Globus pallidus (tissue), 1 donor: ENCODE measurements at regions not wholly inside any gene's neighbourhood (a gene's known extent, or its start where the extent isn't known, plus 50 kb on each side); places are given as distances from the start of the nearest gene placed in this dataset.

Source experiments
- DNase-seq: peaks from one replicate; pipeline ENCODE4 v3.0.0-alpha.2; 2015; ENCODE audit warnings: low spot score

- no peak for DNase-seq
Observed at GRCh38 chr7:155202106-155202871, 95.4 kb upstream of the INSIG1 start.

DNA sequence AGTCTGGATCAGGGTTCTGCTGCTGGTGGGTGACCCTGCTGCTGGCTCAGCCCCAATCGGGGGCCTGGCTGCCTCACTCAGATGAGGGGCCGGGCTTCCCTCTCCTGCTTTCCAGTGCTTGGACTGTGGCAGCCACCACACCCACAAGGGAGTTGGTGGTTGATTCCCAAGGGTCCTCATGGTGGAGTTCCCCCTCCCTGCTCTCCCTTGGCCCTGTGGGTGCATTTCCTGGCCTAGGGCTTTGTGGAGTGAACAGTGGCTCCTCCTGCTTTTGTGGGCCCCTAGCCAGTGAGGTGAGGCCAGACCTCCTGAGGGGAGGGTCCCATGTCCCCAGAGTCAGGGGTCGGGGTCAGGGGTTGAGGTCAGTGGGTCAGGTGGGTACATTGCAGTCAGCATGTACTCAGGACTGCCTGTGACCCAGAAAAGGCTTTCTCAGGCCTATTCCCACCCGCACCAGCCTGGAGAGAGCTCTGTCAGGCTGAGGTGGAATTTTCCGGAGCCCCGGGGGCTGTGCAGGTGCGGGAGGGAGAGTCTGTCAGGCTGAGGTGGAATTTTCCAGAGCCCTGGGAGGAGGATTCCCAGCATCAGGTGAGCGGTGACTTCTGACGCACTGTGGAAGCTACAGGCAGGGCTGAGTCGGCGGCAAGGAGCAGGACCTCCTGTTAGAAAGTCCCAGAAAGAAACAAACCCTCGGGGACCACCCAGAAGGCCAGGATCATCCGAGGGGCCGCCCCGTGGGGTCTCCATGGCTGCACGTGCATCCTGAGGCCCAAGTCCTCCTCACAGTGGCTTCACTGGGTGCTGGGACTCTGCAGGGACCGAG, 94.4 kb upstream of the INSIG1 start:
- no peak for DNase-seq

DNA sequence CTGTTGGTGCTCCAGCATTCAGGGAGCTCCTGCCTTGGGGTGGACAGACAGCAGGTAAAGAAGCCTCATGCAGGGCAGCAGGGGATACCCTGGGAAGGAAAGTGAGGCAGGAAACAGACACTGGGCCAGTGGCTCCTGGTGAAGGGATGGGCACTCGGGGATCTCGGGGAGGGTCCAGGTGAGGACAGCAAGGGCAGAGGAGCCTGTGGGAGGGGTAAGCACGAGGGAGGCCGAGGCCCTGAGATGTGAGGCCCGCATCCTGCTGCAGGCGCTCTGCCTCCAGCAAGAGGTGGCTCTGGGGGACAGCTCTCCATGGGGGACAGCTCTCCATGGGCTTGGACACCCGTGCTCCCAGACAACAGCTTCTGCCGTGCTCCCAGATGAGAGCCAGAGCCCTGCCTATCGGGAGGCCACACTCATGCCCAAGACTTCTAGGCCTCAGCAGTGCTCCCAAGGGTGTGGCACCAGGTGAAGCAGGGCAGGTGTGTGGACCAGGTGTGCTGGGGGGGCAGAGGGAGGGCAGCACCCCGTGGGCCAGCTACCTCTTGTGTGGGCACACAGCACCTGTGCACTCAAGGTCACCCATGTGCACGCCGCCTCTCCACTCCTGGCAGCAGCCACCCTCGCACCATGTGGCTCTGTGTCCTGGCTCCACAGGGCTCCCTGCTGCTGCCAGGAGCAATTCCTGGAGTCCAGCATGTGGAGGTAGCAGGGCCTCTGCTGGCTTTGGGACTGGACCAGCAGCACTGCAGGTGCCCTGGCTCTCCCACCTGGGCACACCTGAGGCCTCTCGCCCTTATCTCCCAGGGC, 93.6 kb upstream of the INSIG1 start:
- no peak for DNase-seq

- DNase-seq: no peak
Observed at GRCh38 chr7:155204744-155205367, 92.8 kb upstream of the INSIG1 start.

- DNase-seq: peak; percentile 56
Observed at GRCh38 chr7:155205368-155206317, 92.0 kb upstream of the INSIG1 start.

DNA sequence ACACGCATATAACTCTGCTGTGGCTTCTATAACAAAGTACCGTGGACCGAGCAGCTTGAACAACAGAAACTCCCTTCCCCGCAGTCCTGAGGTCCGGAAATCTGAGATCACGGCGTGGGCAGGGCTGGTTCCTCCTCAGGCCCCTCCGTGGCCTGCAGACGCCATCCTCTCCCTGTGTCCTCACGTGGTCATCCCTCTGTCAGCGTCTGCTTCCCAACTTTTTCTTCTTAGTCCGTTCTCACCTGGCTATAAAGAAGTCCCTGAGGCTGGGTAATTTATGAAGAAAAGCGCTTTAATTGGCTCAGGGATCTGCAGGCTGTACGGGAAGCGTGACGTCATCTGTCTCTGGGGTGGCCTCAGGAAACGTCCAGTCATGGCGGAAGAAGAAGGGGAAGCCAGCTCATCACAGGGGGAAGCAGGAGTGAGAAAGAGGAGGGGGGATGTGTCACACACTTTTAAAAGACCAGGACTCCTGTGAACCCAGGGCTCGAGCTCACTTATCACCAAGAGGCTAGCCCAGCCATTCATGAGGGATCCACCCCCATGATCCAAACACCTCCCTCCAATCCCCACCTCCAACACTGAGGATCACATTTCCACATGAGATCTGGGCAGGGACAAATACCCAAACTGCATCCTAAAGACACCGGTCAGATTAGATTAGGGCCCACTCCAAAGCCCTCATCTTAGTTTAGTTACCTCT, 91.2 kb upstream of the INSIG1 start:
- peak; percentile 54 for DNase-seq

- no peak for DNase-seq
Observed at GRCh38 chr7:155207326-155208002, 90.2 kb upstream of the INSIG1 start.

DNA sequence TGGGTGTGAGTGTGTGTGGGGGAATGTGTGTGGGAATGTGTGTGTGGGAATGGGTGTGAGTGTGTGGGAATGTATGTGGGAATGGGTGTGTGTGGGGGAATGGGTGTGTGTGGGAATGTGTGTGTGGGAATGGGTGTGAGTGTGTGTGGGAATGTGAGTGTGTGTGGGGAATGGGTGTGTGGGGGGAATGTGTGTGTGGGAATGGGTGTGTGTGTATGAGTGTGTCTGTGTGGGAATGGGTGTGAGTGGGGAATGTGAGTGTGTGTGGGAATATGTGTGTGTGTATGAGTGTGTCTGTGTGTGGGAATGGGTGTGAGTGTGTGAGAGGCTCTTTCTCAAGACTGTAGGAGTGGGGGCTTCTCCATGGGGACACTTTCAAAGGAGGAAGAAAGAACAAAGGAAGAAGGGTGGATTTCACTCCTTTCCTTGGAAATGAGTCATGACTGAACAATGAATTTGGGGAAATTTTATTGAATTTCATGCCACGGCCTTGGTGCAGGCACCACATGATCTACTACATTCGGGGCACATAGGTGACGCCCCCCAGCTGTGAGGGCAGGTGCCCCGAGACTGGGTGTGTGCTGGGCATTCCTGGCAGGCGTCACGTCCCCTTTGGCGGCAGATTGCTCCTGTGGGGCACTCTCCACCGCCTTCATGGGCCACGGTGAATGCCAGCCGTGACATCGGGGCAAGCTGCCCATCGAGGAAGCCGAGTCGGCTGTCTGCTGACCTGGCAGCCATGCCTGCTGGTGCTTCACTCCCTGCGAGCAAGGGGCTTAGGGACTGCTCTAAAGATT, 88.8 kb upstream of the INSIG1 start:
- no peak for DNase-seq

DNA sequence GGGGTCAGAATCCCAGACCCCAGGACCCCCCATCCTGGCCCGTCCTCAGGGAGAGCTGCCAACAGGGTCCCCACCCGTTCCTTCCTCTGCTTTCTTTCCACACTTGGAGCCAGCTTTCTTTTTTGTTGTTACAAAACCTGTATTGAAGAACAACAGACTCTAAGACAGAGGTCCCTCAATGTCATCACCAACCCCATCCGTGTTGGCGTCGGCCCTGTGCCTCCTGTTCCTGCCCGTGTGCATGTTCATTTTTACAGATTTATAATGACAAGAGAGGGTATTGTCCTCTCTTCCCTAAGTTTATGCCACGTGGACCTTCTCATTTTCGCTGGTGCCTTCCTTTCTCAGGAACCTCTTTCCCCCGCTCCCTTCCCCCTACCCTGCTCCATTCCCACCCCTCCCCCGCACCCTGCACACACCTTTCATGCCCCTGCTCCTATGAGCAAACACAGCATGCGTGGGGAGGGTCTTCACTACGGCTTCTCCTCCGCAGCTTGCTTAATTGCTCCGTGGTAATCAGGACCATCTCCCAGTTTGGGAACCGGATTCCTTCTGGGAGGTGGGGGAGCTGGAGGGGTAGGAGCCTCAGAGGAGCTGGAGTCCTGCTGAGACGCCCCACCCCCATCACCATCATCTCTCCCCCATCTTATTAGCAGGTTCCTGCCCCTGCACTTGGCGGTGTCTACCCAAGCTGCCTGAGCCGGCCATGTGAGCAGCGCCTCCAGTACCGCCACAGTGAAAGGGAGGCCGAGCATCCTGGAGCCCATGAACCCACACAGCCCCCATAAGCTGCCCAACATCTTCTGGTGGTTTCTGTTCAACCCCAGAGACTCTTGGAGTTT, 88.0 kb upstream of the INSIG1 start:
- DNase-seq: no peak

DNA sequence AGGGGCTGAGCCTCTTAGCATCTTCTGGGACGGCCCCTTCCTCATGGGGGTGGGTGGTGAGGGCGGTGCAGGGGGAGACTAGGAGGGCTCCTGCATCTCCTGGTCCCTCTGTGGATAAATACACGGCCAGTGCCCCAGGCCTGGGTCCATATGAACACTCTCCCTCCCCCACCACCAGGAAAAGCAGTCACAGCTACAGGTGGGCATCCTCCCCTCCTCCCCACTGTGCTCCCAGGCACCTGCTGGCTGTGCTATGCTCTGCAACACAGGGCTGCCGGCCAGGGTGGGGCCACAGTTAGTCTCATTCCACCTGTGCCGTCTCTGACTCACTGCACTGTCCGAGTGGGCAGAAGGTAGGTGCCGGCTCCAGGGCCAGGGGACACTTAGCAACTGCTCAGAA, 87.3 kb upstream of the INSIG1 start:
- no peak for DNase-seq

DNA sequence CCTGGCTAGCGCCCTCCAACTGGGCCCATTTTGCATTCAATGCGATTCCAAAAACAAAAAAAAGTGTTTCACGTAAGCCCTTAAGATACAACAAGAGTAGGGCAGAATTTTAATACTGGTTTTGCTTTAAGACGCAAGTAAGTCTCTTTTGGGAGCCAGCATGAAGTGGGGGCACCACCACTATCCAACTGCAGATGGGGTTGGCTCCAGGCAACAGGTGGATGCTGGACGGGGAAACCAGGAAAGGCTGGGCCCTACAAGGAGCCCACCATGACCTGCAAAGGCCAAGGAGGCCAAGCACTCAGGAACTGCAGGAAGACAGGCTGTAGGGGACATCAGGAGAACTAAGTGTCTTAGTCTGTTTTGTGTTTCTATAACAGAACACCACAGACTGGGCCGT, 86.5 kb upstream of the INSIG1 start:
- no peak for DNase-seq

DNA sequence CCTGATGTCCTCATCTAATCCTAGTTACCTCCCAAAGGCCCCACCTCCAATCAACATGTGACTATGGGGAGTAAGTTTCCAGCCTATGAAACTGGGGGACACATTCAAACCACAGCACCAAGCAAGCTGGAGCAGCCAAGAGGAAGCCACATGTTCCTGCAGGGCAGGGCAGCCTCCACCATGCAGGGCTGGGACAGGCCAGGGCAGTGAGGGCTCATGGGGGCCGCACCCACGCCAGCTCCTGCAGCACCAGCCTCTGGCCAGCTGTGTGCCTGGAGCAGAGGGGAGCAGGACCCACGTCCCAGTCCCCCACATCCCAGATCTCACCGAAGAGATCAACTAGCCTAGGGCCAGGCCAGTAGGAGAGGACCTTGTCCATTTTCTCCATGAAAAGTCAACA, 85.9 kb upstream of the INSIG1 start:
- no peak for DNase-seq

DNA sequence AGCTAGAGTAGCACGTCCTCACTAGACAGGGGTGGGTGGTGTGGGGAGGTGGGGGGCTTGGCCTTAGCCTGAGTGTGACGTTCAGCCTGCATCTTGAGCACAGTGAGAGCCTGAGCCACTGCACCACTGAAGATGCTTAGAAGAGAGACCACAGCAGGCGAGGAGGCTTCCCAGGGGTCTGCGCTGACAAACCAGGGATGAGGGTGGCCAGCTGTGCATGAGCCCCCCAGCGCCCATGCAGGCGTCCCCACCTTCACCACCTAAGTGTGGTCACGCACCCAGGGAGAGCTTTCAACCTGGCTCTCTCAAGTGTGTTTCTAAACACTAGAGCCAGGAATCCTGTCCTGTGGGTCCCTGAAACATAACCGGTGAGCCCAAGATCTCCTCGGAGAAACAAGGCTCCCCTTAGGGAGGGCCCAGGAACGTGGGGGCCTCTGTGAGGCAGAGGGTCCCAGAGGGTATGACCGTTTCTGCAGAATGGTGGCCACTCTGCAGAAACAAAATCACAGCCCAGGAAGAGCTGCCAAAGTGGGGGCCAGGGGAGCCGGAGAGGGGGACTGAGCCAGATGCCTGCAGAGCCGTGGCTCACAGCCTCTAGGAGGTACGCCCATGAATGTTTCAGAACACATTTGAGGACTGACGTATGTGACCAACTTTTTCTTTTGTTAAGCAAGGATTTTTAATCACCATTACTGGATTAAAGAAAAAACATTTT, 85.2 kb upstream of the INSIG1 start:
- no peak for DNase-seq

DNA sequence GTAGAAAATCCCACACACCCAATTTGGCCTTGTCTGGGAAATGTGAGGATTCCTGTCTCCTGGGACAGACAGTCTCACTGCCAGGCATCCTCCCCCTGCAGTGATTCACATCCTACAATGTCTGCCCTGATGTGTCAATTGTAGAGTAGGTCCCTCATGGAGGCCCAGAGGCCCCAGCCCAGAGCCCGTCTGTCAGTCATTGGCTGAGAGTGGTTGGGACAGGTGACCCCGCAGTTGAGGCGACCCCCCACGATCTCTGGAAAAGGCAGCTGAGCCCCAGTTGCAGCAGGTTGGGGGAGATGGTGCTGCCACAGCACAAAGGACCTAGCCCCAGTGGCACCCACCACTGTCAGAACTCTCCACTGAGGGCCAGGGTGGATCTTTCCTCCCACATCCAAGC, 84.3 kb upstream of the INSIG1 start:
- no peak for DNase-seq

DNA sequence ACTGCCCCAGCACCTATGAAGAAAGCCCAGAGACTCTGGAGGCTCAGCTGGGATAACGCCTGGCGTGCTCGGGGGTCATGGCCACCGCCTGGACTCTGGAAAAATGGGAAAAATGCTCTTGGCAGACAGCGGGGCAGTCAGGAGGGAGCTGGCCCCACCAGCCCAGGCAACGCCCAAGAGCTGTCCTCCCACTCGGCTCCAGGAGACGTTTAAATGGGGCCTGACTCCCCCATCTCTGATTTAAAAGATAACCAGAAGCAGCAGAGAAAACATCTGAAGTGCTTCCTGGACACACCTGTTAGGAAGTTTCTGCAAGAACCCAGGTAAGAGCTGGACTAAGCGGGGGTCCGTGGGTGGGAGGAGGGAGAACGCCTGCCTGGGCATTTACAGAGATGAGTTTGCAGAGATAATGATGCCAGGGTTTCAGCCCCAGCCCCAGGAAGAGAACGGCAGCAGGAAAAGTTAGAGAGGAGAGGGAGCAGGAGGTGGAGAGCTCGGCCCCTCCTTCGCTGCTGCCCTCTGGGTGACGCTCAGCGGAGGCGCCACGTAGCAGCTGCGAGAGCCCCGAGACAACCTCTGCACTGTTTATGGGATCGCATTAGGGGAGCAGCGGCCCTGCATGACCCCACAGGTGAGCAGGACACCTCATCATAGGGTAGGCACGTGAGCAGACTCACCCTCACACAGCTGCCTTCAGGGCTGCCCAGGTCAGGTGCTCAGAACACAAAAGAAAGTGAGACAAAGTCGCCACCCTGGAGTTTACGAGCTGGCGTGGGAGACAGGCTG, 83.5 kb upstream of the INSIG1 start:
- no peak for DNase-seq

- DNase-seq: no peak
Observed at GRCh38 chr7:155215576-155216325, 81.9 kb upstream of the INSIG1 start.
